Endothelial cell of umbilical vein (primary cell): ENCODE measurements at regions not wholly inside any gene's neighbourhood (a gene's known extent, or its start where the extent isn't known, plus 50 kb on each side); places are given as distances from the start of the nearest gene placed in this dataset.

ENCODE experiments used
- BruUV-seq: library from RNA; stranded (reverse); fragments of 400-500 nt; replicated peaks from 2 replicates; lab custom pipeline; 2021; lab: Mats Ljungman, UMichigan
- CTCF ChIA-PET: fragments of 300-600, 350-600 bp; sonication (Branson Sonifier 250); formaldehyde crosslinking; loops from one replicate; lab custom pipeline; 2021; ENCODE audit warnings: antibody characterized with exemption, inconsistent platforms; lab: Charles Lee
- POLR2A ChIA-PET: fragments of 300-600, 350-600 bp; sonication (Branson Sonifier 250); formaldehyde crosslinking; loops from one replicate; lab custom pipeline; 2021; ENCODE audit warnings: antibody characterized with exemption, inconsistent platforms; lab: Charles Lee
- DNase-seq: peaks from one replicate; pipeline ENCODE4 v3.0.0-alpha.2; 2011; ENCODE audit warnings: low read depth, low spot score
- FAIRE-seq: peaks from 2 replicates; lab custom pipeline; 2011; peaks lifted over from hg19 to GRCh38; lab: Jason Lieb, UNC
- H2AFZ ChIP-seq: 2 replicates; pipeline ENCODE4 v1.6.0; 2012; ENCODE audit warnings: low read depth, low read length, control low read depth, inconsistent platforms
- H3K27ac ChIP-seq: 2 replicates; pipeline ENCODE4 v1.5.1; 2011; ENCODE audit warnings: low read depth, mild to moderate bottlenecking, control low read depth, low read length, moderate library complexity; ENCODE audit not compliant: insufficient read depth
- H3K27me3 ChIP-seq, 2 experiments: 2 replicates each; pipeline versions ENCODE4 v1.6.0 to v1.6.1; 2011; ENCODE audit warnings: low read length in 2 of 2, mixed read lengths in 1 of 2; ENCODE audit not compliant: control insufficient read depth in 2 of 2, insufficient read depth in 2 of 2
- H3K36me3 ChIP-seq, 2 experiments: 2 replicates in 1 of 2; 3 replicates in 1 of 2; pipeline ENCODE4 v1.5.1; 2011; ENCODE audit warnings: low read length in 2 of 2, mild to moderate bottlenecking in 1 of 2, moderate library complexity in 1 of 2; ENCODE audit not compliant: control insufficient read depth in 2 of 2, insufficient read depth in 2 of 2; ENCODE audit errors: extremely low read depth in 1 of 2
- H3K4me1 ChIP-seq: 3 replicates; pipeline ENCODE4 v1.5.1; 2011; ENCODE audit warnings: mild to moderate bottlenecking, low read length; ENCODE audit not compliant: control insufficient read depth, insufficient read depth; ENCODE audit errors: extremely low read depth
- H3K4me2 ChIP-seq: 2 replicates; pipeline ENCODE4 v1.6.1; 2011; ENCODE audit warnings: low read length, control low read depth, mixed read lengths; ENCODE audit not compliant: insufficient read depth
- H3K4me3 ChIP-seq, 3 experiments: fragments of 200-600 bp in 1 of 3; sonication (generic), shearing (Covaris generic) in 1 of 3; replicated peaks in 1 of 3; 2 replicates each; pipeline ENCODE4 v1.5.1; 2011 to 2016; ENCODE audit warnings: control low read depth in 3 of 3, low read length in 3 of 3, mild to moderate bottlenecking in 2 of 3, inconsistent platforms in 1 of 3, low read depth in 1 of 3, moderate library complexity in 1 of 3; ENCODE audit not compliant: insufficient read depth in 1 of 3
- H3K79me2 ChIP-seq: 2 replicates; pipeline ENCODE4 v1.6.0; 2012; ENCODE audit warnings: low read length, inconsistent platforms; ENCODE audit not compliant: control insufficient read depth, insufficient read depth
- H3K9ac ChIP-seq: replicated peaks from 2 replicates; pipeline ENCODE3; 2011; ENCODE audit warnings: low read length, control low read depth; ENCODE audit not compliant: insufficient read depth; ENCODE audit errors: extremely low read depth
- H3K9me1 ChIP-seq: replicated peaks from 3 replicates; pipeline ENCODE4 v1.6.0; 2011; ENCODE audit warnings: mild to moderate bottlenecking, low read length; ENCODE audit not compliant: control insufficient read depth, insufficient read depth; ENCODE audit errors: extremely low read depth
- H3K9me3 ChIP-seq: replicated peaks from 2 replicates; pipeline ENCODE4 v1.5.1; 2012; ENCODE audit warnings: low read length, inconsistent platforms; ENCODE audit not compliant: control insufficient read depth, insufficient read depth
- H4K20me1 ChIP-seq: replicated peaks from 2 replicates; pipeline ENCODE3; 2011; ENCODE audit warnings: mild to moderate bottlenecking, low read length; ENCODE audit not compliant: control insufficient read depth, insufficient read depth; ENCODE audit errors: extremely low read depth
- EZH2 ChIP-seq: IDR thresholded peaks from 2 replicates; pipeline ENCODE4 v1.6.1; 2012; ENCODE audit warnings: borderline replicate concordance, low read depth, mild to moderate bottlenecking, moderate library complexity, low read length, inconsistent platforms; ENCODE audit not compliant: severe bottlenecking
- FOS ChIP-seq: IDR thresholded peaks from 2 replicates; pipeline ENCODE4 v1.6.1; 2011; ENCODE audit warnings: mild to moderate bottlenecking, low read length, moderate library complexity, borderline replicate concordance; ENCODE audit not compliant: insufficient read depth
- GATA2 ChIP-seq: IDR thresholded peaks from 2 replicates; pipeline ENCODE4 v1.7.0; 2011; ENCODE audit warnings: low read depth, mild to moderate bottlenecking, moderate library complexity, mixed read lengths, low read length; ENCODE audit not compliant: insufficient read length, insufficient read depth
- JUN ChIP-seq: IDR thresholded peaks from 2 replicates; pipeline ENCODE4 v1.6.1; 2011; ENCODE audit warnings: borderline replicate concordance, low read depth; ENCODE audit not compliant: insufficient read length, insufficient read depth
- MYC ChIP-seq: IDR thresholded peaks from one replicate; pipeline ENCODE4 v1.6.1; 2011; ENCODE audit warnings: mild to moderate bottlenecking, low read depth, low read length
- POLR2A ChIP-seq: IDR thresholded peaks from 2 replicates; pipeline ENCODE4 v1.6.1; 2012; ENCODE audit warnings: low read depth, mild to moderate bottlenecking, control low read depth, low read length
- POLR2AphosphoS5 ChIP-seq: IDR thresholded peaks from 2 replicates; pipeline ENCODE4 v1.6.1; 2012; ENCODE audit warnings: low read depth, mild to moderate bottlenecking, control low read depth, low read length, moderate library complexity; ENCODE audit not compliant: insufficient read depth
- dilution Hi-C: fragments of 300-500 bp; cut with MboI; formaldehyde crosslinking; loops from one replicate; pipeline ENCODE4 v1.15.0; 2019; ENCODE audit warnings: low sequenced_read_pairs; ENCODE audit not compliant: extremely low pct_ligation_motif_present
- intact Hi-C: fragments of 100-400 bp; cut with micrococcal nuclease; formaldehyde crosslinking; loops from one replicate; pipeline ENCODE4 v1.10.0; 2022
- TF ChIP-seq, protein P1 (sequence below), 2 donors: IDR thresholded peaks; 1 replicate in 1 of 2; 2 replicates in 1 of 2; pipeline ENCODE4 v1.5.1; 2011; ENCODE audit warnings: low read length in 2 of 2, mild to moderate bottlenecking in 2 of 2, moderate library complexity in 2 of 2, control low read depth in 1 of 2, inconsistent platforms in 1 of 2, low read depth in 1 of 2; ENCODE audit not compliant: insufficient read depth in 1 of 2; ENCODE audit errors: extremely low read depth in 1 of 2
- TF ChIP-seq, protein P2 (sequence below): IDR thresholded peaks from 2 replicates; pipeline ENCODE4 v1.6.1; 2011; ENCODE audit not compliant: insufficient read depth, insufficient read length

DNA sequence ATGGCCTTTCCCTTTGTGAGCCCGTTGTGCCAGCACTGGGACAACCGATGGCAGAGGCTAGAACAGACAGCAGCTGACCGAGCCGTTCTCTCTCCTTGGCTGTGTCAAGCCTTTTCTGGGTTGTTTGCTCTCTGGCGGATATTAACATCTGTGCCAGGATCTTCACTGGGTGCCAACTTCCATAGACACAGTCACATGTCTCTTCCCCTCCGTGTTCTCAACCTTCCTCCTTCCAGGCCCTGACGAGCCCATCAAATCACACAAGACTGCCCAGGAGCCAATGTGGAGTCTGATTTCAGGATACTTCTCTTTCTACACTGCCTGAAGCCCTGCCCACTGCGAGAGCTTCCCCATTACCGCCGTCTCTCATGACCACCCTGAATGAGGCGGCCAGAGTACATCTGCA lies 111.0 kb upstream of the RALGAPA2 start:
- no TSS peak for BruUV-seq
- intact Hi-C loops, result loop anchor here (10.0 kb wide), 1 partner anchor 459 kb away; the partner anchor contains the start of gene INSM1
- TF ChIP-seq, protein P1, sequence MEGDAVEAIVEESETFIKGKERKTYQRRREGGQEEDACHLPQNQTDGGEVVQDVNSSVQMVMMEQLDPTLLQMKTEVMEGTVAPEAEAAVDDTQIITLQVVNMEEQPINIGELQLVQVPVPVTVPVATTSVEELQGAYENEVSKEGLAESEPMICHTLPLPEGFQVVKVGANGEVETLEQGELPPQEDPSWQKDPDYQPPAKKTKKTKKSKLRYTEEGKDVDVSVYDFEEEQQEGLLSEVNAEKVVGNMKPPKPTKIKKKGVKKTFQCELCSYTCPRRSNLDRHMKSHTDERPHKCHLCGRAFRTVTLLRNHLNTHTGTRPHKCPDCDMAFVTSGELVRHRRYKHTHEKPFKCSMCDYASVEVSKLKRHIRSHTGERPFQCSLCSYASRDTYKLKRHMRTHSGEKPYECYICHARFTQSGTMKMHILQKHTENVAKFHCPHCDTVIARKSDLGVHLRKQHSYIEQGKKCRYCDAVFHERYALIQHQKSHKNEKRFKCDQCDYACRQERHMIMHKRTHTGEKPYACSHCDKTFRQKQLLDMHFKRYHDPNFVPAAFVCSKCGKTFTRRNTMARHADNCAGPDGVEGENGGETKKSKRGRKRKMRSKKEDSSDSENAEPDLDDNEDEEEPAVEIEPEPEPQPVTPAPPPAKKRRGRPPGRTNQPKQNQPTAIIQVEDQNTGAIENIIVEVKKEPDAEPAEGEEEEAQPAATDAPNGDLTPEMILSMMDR (IDR thresholded peaks at IDR 0.05; ENCODE audit: extremely low read depth in 1 of 2, insufficient read depth in 1 of 2, low read depth in 1 of 2, low read length in 2 of 2), result no peak
- TF ChIP-seq POLR2A (no peak), MYC (no peak), FOS (no peak), JUN (no peak), GATA2 (no peak), EZH2 (no peak), POLR2AphosphoS5 (no peak)
- TF ChIP-seq, protein P2, sequence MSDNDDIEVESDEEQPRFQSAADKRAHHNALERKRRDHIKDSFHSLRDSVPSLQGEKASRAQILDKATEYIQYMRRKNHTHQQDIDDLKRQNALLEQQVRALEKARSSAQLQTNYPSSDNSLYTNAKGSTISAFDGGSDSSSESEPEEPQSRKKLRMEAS, result no peak
- no peak overlapping the region for H3K4me2 ChIP-seq
- no peaks in the 10 kb centered on the region for H3K79me2 ChIP-seq
- no peak overlapping the region for H3K9ac ChIP-seq
- FAIRE-seq (no peak), DNase-seq (no peak)
- POLR2A ChIA-PET, result no interaction called here
- CTCF ChIA-PET, result interaction anchor here (1.1 to 7.0 kb wide), 13 partner anchors 9 to 232 kb away, joined by 3 to 78 read pairs (median 9); partner anchors contain the start of gene RALGAPA2
- H3K27me3 ChIP-seq, result peaks cover 0 to 14% of the 10 kb centered on the region in 2 experiments
- H3K9me1 ChIP-seq, result no peaks in the 10 kb centered on the region
- no peak overlapping the region for H3K27ac ChIP-seq
- no peaks in the 10 kb centered on the region for H3K9me3 ChIP-seq
- peaks cover 2% of the 10 kb centered on the region for H3K4me1 ChIP-seq
- H4K20me1 ChIP-seq, result no peaks in the 10 kb centered on the region
- H3K36me3 ChIP-seq, result no peaks in the 10 kb centered on the region
- no peak overlapping the region for H2AFZ ChIP-seq
- dilution Hi-C loops, result no loop called here
- H3K4me3 ChIP-seq, result no peak overlapping the region
